Astrocyte (in vitro differentiated cells and primary cell): ENCODE measurements at regions not wholly inside any gene's neighbourhood (a gene's known extent, or its start where the extent isn't known, plus 50 kb on each side); places are given as distances from the start of the nearest gene placed in this dataset.

Experiments
- DNase-seq: peaks from one replicate; pipeline ENCODE4 v3.0.0-alpha.2; 2010; ENCODE audit warnings: low read depth
- FAIRE-seq: peaks from 2 replicates; lab custom pipeline; 2011; peaks lifted over from hg19 to GRCh38; lab: Jason Lieb, UNC
- H2AFZ ChIP-seq: 2 replicates; pipeline ENCODE4 v1.6.0; 2012; ENCODE audit warnings: low read depth, low read length, inconsistent platforms
- H3K27ac ChIP-seq: 2 replicates; pipeline ENCODE4 v1.5.1; 2011; ENCODE audit warnings: low read depth, low read length, inconsistent platforms
- H3K27me3 ChIP-seq: 2 replicates; pipeline ENCODE4 v1.6.0; 2011; ENCODE audit warnings: low read length, inconsistent platforms; ENCODE audit not compliant: insufficient read depth
- H3K36me3 ChIP-seq: 2 replicates; pipeline ENCODE4 v1.5.1; 2011; ENCODE audit warnings: low read length, inconsistent platforms; ENCODE audit not compliant: insufficient read depth
- H3K4me1 ChIP-seq: 2 replicates; pipeline ENCODE4 v1.5.1; 2011; ENCODE audit warnings: low read length, inconsistent platforms; ENCODE audit not compliant: insufficient read depth
- H3K4me2 ChIP-seq: 2 replicates; pipeline ENCODE4 v1.6.0; 2012; ENCODE audit warnings: low read length, inconsistent platforms
- H3K4me3 ChIP-seq: 2 replicates; pipeline ENCODE4 v1.5.1; 2011; ENCODE audit warnings: low read depth, mild to moderate bottlenecking, low read length, inconsistent platforms; ENCODE audit not compliant: insufficient read depth
- H3K79me2 ChIP-seq: 2 replicates; pipeline ENCODE4 v1.6.0; 2012; ENCODE audit warnings: mild to moderate bottlenecking, low read length, inconsistent platforms; ENCODE audit not compliant: insufficient read depth
- H3K9ac ChIP-seq: 2 replicates; pipeline ENCODE4 v1.6.0; 2012; ENCODE audit warnings: mild to moderate bottlenecking, low read length, inconsistent platforms
- H3K9me3 ChIP-seq: 2 replicates; pipeline ENCODE4 v1.5.1; 2012; ENCODE audit warnings: low read depth, mild to moderate bottlenecking, low read length, inconsistent platforms; ENCODE audit not compliant: insufficient read depth
- H4K20me1 ChIP-seq: 2 replicates; pipeline ENCODE4 v1.6.0; 2012; ENCODE audit warnings: low read length, inconsistent platforms; ENCODE audit not compliant: insufficient read depth
- H3K27ac Mint-ChIP-seq: one replicate; pipeline ENCODE4 v1.8.0; 2021; ENCODE audit warnings: mild to moderate bottlenecking, mixed read lengths; ENCODE audit not compliant: unreplicated experiment
- H3K27me3 Mint-ChIP-seq: one replicate; pipeline ENCODE4 v1.8.0; 2021; ENCODE audit warnings: low read depth, mixed read lengths; ENCODE audit not compliant: unreplicated experiment
- H3K36me3 Mint-ChIP-seq: one replicate; pipeline ENCODE4 v1.8.0; 2021; ENCODE audit warnings: low read depth, mixed read lengths; ENCODE audit not compliant: unreplicated experiment
- H3K4me1 Mint-ChIP-seq: one replicate; pipeline ENCODE4 v1.8.0; 2021; ENCODE audit warnings: low read depth, mixed read lengths; ENCODE audit not compliant: unreplicated experiment
- H3K4me3 Mint-ChIP-seq: one replicate; pipeline ENCODE4 v1.8.0; 2021; ENCODE audit warnings: mild to moderate bottlenecking, moderate library complexity, mixed read lengths; ENCODE audit not compliant: unreplicated experiment
- H3K9me3 Mint-ChIP-seq: one replicate; pipeline ENCODE4 v1.8.0; 2021; ENCODE audit warnings: mild to moderate bottlenecking, mixed read lengths; ENCODE audit not compliant: unreplicated experiment
- EZH2 ChIP-seq: IDR thresholded peaks from 2 replicates; pipeline ENCODE4 v1.6.1; 2012; ENCODE audit warnings: mild to moderate bottlenecking, low read length, inconsistent platforms; ENCODE audit not compliant: insufficient read depth
- TF ChIP-seq, protein P1 (sequence below): IDR thresholded peaks from 2 replicates; pipeline ENCODE4 v1.5.1; 2011; ENCODE audit warnings: low read depth, mild to moderate bottlenecking, inconsistent platforms, low read length, moderate library complexity; ENCODE audit not compliant: insufficient read depth

DNA sequence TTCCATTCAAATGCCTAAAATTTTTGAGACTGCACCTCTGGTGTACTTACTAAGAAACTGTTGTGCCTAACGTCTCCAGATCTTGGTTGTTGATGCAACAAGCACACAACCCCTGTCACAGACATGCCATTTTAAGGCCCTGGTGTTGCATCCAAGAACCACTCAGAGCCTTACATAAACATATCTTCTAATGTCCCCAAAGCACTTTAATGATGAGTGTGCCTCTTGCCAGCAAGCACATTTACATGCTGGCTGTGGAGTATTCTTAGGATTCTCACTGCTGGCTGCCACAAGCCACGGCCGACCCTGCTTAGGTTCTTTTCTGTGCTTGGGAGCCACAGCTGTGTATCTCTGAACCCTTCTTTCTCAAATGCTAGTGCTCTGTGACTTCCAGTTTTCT is 201.4 kb downstream of the ADAMTS15 start:
- Histone ChIP-seq H3K27me3 (no peaks in the 10 kb centered on the region), H3K4me2 (no peak overlapping the region), H3K4me3 (no peak overlapping the region), H3K27ac (no peak overlapping the region), H2AFZ (no peak overlapping the region), H4K20me1 (no peaks in the 10 kb centered on the region), H3K9me3 (no peaks in the 10 kb centered on the region), H3K9ac (no peak overlapping the region), H3K36me3 (no peaks in the 10 kb centered on the region), H3K4me1 (peaks cover 18% of the 10 kb centered on the region), H3K79me2 (no peaks in the 10 kb centered on the region)
- Mint-ChIP-seq H3K36me3 (no peaks in the 10 kb centered on the region), H3K27ac (no peak overlapping the region), H3K4me1 (peaks cover 10% of the 10 kb centered on the region), H3K27me3 (peaks cover 24% of the 10 kb centered on the region), H3K9me3 (no peaks in the 10 kb centered on the region), H3K4me3 (no peak overlapping the region)
- TF ChIP-seq, protein P1, sequence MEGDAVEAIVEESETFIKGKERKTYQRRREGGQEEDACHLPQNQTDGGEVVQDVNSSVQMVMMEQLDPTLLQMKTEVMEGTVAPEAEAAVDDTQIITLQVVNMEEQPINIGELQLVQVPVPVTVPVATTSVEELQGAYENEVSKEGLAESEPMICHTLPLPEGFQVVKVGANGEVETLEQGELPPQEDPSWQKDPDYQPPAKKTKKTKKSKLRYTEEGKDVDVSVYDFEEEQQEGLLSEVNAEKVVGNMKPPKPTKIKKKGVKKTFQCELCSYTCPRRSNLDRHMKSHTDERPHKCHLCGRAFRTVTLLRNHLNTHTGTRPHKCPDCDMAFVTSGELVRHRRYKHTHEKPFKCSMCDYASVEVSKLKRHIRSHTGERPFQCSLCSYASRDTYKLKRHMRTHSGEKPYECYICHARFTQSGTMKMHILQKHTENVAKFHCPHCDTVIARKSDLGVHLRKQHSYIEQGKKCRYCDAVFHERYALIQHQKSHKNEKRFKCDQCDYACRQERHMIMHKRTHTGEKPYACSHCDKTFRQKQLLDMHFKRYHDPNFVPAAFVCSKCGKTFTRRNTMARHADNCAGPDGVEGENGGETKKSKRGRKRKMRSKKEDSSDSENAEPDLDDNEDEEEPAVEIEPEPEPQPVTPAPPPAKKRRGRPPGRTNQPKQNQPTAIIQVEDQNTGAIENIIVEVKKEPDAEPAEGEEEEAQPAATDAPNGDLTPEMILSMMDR = no peak
- TF ChIP-seq EZH2 = no peak
- DNase-seq = no peak
- no peak for FAIRE-seq

DNA sequence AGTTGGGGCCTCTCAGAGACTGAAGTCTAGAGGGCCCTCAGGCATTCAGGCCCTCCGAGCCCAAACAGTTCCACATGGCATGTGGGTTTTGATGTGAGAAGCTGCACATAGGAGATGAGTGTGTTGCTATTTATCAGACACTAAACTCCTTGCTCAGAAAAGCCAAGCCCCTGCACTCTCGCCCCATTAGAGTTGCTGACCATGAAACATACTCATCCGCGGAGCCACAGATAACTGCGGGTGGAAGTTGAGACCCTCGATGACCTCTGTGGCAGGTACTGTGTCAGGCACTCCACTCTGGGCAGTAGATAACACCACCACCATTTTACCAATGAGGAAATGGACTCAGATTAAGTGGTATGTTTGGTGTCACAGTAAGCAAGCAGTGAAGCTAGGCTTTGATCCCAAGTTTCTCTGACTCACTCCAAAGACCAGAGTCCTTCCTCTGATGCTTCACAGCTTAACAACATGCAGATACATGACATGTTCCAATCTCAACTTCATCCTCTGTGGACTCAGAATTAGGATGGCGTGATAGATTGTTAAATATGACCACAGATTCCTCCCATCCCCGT is 202.1 kb downstream of the ADAMTS15 start:
- no peak overlapping the region for H3K9ac ChIP-seq
- H3K4me1 Mint-ChIP-seq = peaks cover 10% of the 10 kb centered on the region
- DNase-seq (peak; percentile 39), FAIRE-seq (peak; percentile 75)
- no peak overlapping the region for H3K27ac Mint-ChIP-seq
- no peaks in the 10 kb centered on the region for H3K79me2 ChIP-seq
- peaks cover 16% of the 10 kb centered on the region for H3K4me1 ChIP-seq
- H3K4me3 Mint-ChIP-seq = no peak overlapping the region
- TF ChIP-seq, protein P1 = no peak
- TF ChIP-seq EZH2 = no peak
- H3K27me3 ChIP-seq = no peaks in the 10 kb centered on the region
- H3K36me3 ChIP-seq = no peaks in the 10 kb centered on the region
- H3K4me2 ChIP-seq = no peak overlapping the region
- H3K27ac ChIP-seq = no peak overlapping the region
- H2AFZ ChIP-seq = no peak overlapping the region
- no peaks in the 10 kb centered on the region for H3K36me3 Mint-ChIP-seq
- peaks cover 24% of the 10 kb centered on the region for H3K27me3 Mint-ChIP-seq
- H4K20me1 ChIP-seq = no peaks in the 10 kb centered on the region
- H3K4me3 ChIP-seq = no peak overlapping the region
- H3K9me3 Mint-ChIP-seq = no peaks in the 10 kb centered on the region
- H3K9me3 ChIP-seq = no peaks in the 10 kb centered on the region

DNA sequence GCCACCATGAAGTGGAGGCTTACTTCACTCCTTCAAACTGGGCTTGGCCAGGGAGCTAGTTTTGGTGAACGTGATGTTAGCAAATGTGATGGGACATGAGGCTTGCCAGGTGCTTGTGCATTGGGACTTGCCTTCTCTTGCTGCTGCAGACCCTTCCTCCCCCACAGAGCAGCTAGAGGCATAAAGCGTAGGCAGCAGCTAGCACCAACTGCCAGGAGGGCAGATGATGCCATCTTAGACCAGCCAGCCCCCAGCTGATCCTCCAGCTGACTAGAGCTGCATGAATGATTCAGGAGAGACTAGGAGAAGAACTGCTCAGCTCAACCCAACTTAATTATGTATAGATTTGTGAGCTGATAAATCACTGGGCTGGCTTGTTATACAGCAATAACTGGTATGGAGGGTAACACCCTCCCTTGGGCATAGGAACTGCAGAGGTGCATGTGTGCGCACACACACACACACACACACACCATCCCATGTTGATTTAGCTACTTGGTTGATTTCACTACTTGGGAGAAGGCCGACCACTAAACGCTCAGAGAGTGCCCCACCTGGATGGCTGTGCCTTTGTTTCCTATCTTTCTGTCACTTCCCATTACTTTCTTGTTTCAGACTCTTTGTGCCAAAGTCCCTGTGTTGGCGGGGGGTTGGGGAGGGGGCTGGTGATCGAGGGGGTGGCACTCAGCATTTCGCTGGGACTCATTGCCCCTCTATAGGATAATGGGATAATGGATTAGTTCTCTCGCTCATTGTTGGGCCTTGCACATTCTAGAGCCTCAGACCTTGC is 202.8 kb downstream of the ADAMTS15 start:
- peaks cover 24% of the 10 kb centered on the region for H3K27me3 Mint-ChIP-seq
- no peak for TF ChIP-seq EZH2
- TF ChIP-seq, protein P1 = no peak
- H3K9ac ChIP-seq = no peak overlapping the region
- H3K9me3 Mint-ChIP-seq = no peaks in the 10 kb centered on the region
- H2AFZ ChIP-seq = no peak overlapping the region
- H3K4me2 ChIP-seq = no peak overlapping the region
- no peak overlapping the region for H3K4me3 Mint-ChIP-seq
- no peaks in the 10 kb centered on the region for H4K20me1 ChIP-seq
- H3K4me1 ChIP-seq = peaks cover 11% of the 10 kb centered on the region
- H3K4me1 Mint-ChIP-seq = peaks cover 10% of the 10 kb centered on the region
- no peak overlapping the region for H3K4me3 ChIP-seq
- no peaks in the 10 kb centered on the region for H3K79me2 ChIP-seq
- no peak for DNase-seq
- H3K36me3 ChIP-seq = no peaks in the 10 kb centered on the region
- no peaks in the 10 kb centered on the region for H3K27me3 ChIP-seq
- no peak for FAIRE-seq
- H3K27ac Mint-ChIP-seq = no peak overlapping the region
- no peak overlapping the region for H3K27ac ChIP-seq
- no peaks in the 10 kb centered on the region for H3K9me3 ChIP-seq
- no peaks in the 10 kb centered on the region for H3K36me3 Mint-ChIP-seq
